Karpas-422 (cell line): ENCODE measurements at regions not wholly inside any gene's neighbourhood (a gene's known extent, or its start where the extent isn't known, plus 50 kb on each side); places are given as distances from the start of the nearest gene placed in this dataset.

Experiments
- DNase-seq: peaks from one replicate; pipeline ENCODE4 v3.0.0-alpha.2; 2015
- H2AFZ ChIP-seq: fragments of 200-600 bp; sonication (generic); 2 replicates; pipeline ENCODE4 v1.6.1; 2014; ENCODE audit warnings: antibody characterized with exemption, low read length, mixed read lengths
- H3K27ac ChIP-seq: fragments of 200-600 bp; sonication (generic); 2 replicates; pipeline ENCODE4 v1.5.1; 2014; ENCODE audit warnings: mild to moderate bottlenecking, low read length, moderate library complexity
- H3K27me3 ChIP-seq: fragments of 200-600 bp; sonication (generic); 2 replicates; pipeline ENCODE4 v1.6.1; 2014; ENCODE audit warnings: low read length, mixed read lengths
- H3K36me3 ChIP-seq: fragments of 200-600 bp; sonication (generic); 2 replicates; pipeline ENCODE4 v1.6.1; 2014; ENCODE audit warnings: low read length, mixed read lengths; ENCODE audit not compliant: insufficient read depth
- H3K4me1 ChIP-seq: fragments of 200-600 bp; sonication (generic); 2 replicates; pipeline ENCODE4 v1.6.1; 2014; ENCODE audit warnings: mild to moderate bottlenecking, low read length, mixed read lengths
- H3K4me2 ChIP-seq: fragments of 200-600 bp; sonication (generic); 2 replicates; pipeline ENCODE4 v1.6.1; 2014; ENCODE audit warnings: low read length, low read depth, mild to moderate bottlenecking; ENCODE audit not compliant: poor library complexity, severe bottlenecking
- H3K4me3 ChIP-seq: fragments of 200-600 bp; sonication (generic); 2 replicates; pipeline ENCODE4 v1.5.1; 2014; ENCODE audit warnings: mild to moderate bottlenecking, antibody characterized with exemption, low read length, mixed read lengths
- H3K79me2 ChIP-seq: fragments of 200-600 bp; sonication (generic); 2 replicates; pipeline ENCODE4 v1.6.1; 2014; ENCODE audit warnings: mild to moderate bottlenecking, low read length, mixed read lengths
- H3K9ac ChIP-seq: fragments of 200-600 bp; sonication (generic); 2 replicates; pipeline ENCODE4 v1.6.0; 2014; ENCODE audit warnings: low read length
- H3K9me2 ChIP-seq: fragments of 200-600 bp; sonication (generic), shearing (Covaris generic); replicated peaks from 2 replicates; pipeline ENCODE4 v1.6.0; 2014; ENCODE audit warnings: mild to moderate bottlenecking, low read length, moderate library complexity; ENCODE audit not compliant: insufficient read depth
- H3K9me3 ChIP-seq: fragments of 300-700, 200-600 bp; sonication (generic); 2 replicates; pipeline ENCODE4 v1.6.1; 2014; ENCODE audit warnings: low read length, mixed read lengths
- H4K20me1 ChIP-seq: fragments of 200-600 bp; sonication (generic); 2 replicates; pipeline ENCODE4 v1.6.1; 2014; ENCODE audit warnings: mild to moderate bottlenecking, antibody characterized with exemption, low read length, low read depth; ENCODE audit not compliant: insufficient read depth

GRCh38 chr7:94092980-94093379 is 88.8 kb upstream of the BET1 start:
- no peaks in the 10 kb centered on the region for H3K9me3 ChIP-seq
- H3K27me3 ChIP-seq, result no peaks in the 10 kb centered on the region; the same call in 1 of the 2 replicates
- no peaks in the 10 kb centered on the region for H3K9me2 ChIP-seq
- no peaks in the 10 kb centered on the region for H3K36me3 ChIP-seq
- H3K4me3 ChIP-seq, result no peak overlapping the region
- no peak overlapping the region for H2AFZ ChIP-seq
- DNase-seq, result no peak
- no peaks in the 10 kb centered on the region for H3K79me2 ChIP-seq
- H3K4me1 ChIP-seq, result no peaks in the 10 kb centered on the region
- no peak overlapping the region for H3K27ac ChIP-seq
- no peak overlapping the region for H3K4me2 ChIP-seq
- H3K9ac ChIP-seq, result no peak overlapping the region
- H4K20me1 ChIP-seq, result no peaks in the 10 kb centered on the region

- no peaks in the 10 kb centered on the region for H3K9me2 ChIP-seq
- no peaks in the 10 kb centered on the region for H3K4me1 ChIP-seq
- no peak overlapping the region for H2AFZ ChIP-seq
- no peaks in the 10 kb centered on the region; the same call in 1 of the 2 replicates for H3K27me3 ChIP-seq
- H3K27ac ChIP-seq, result no peak overlapping the region
- no peak overlapping the region for H3K4me2 ChIP-seq
- H3K79me2 ChIP-seq, result no peaks in the 10 kb centered on the region
- no peak for DNase-seq
- H3K4me3 ChIP-seq, result no peak overlapping the region
- no peaks in the 10 kb centered on the region for H3K36me3 ChIP-seq
- no peak overlapping the region for H3K9ac ChIP-seq
- H4K20me1 ChIP-seq, result no peaks in the 10 kb centered on the region
- no peaks in the 10 kb centered on the region for H3K9me3 ChIP-seq
These were observed 90.1 kb upstream of the BET1 start for GRCh38 chr7:94094298-94094697.

GRCh38 chr7:94095316-94096009 is 91.3 kb upstream of the BET1 start:
- Histone ChIP-seq H3K9me2 (no peaks in the 10 kb centered on the region), H3K9me3 (no peaks in the 10 kb centered on the region), H3K4me2 (no peak overlapping the region), H4K20me1 (no peaks in the 10 kb centered on the region), H3K4me3 (no peak overlapping the region), H3K9ac (no peak overlapping the region), H3K79me2 (no peaks in the 10 kb centered on the region), H2AFZ (no peak overlapping the region), H3K36me3 (no peaks in the 10 kb centered on the region), H3K27me3 (no peaks in the 10 kb centered on the region; the same call in 1 of the 2 replicates), H3K4me1 (no peaks in the 10 kb centered on the region), H3K27ac (no peak overlapping the region)
- DNase-seq, result no peak

GRCh38 chr7:94099679-94100078 is 95.5 kb upstream of the BET1 start:
- Histone ChIP-seq H3K4me1 (no peaks in the 10 kb centered on the region), H3K4me3 (no peak overlapping the region), H3K36me3 (no peaks in the 10 kb centered on the region), H3K9me3 (no peaks in the 10 kb centered on the region), H3K9me2 (no peaks in the 10 kb centered on the region), H4K20me1 (no peaks in the 10 kb centered on the region), H3K79me2 (no peaks in the 10 kb centered on the region), H3K4me2 (no peak overlapping the region), H3K9ac (no peak overlapping the region), H3K27ac (no peak overlapping the region), H2AFZ (no peak overlapping the region), H3K27me3 (no peaks in the 10 kb centered on the region)
- no peak for DNase-seq

- H3K4me3 ChIP-seq, result no peak overlapping the region
- H3K9ac ChIP-seq, result no peak overlapping the region
- no peaks in the 10 kb centered on the region for H4K20me1 ChIP-seq
- no peak overlapping the region for H2AFZ ChIP-seq
- no peak for DNase-seq
- H3K27me3 ChIP-seq, result no peaks in the 10 kb centered on the region
- H3K27ac ChIP-seq, result no peak overlapping the region
- no peaks in the 10 kb centered on the region for H3K9me3 ChIP-seq
- H3K4me1 ChIP-seq, result no peaks in the 10 kb centered on the region
- H3K9me2 ChIP-seq, result no peaks in the 10 kb centered on the region
- H3K4me2 ChIP-seq, result no peak overlapping the region
- no peaks in the 10 kb centered on the region for H3K36me3 ChIP-seq
- H3K79me2 ChIP-seq, result no peaks in the 10 kb centered on the region
These were observed 96.7 kb upstream of the BET1 start for GRCh38 chr7:94100723-94101345.

- no peak overlapping the region for H3K4me2 ChIP-seq
- H4K20me1 ChIP-seq, result no peaks in the 10 kb centered on the region
- no peak overlapping the region for H3K27ac ChIP-seq
- no peak for DNase-seq
- H3K9me3 ChIP-seq, result no peaks in the 10 kb centered on the region
- no peaks in the 10 kb centered on the region for H3K36me3 ChIP-seq
- no peak overlapping the region for H2AFZ ChIP-seq
- H3K79me2 ChIP-seq, result no peaks in the 10 kb centered on the region
- H3K9ac ChIP-seq, result no peak overlapping the region
- no peak overlapping the region for H3K4me3 ChIP-seq
- no peaks in the 10 kb centered on the region for H3K9me2 ChIP-seq
- no peaks in the 10 kb centered on the region for H3K27me3 ChIP-seq
- H3K4me1 ChIP-seq, result no peaks in the 10 kb centered on the region
These were observed 100.1 kb upstream of the BET1 start for GRCh38 chr7:94104301-94104700.

GRCh38 chr7:94109556-94109955 is 105.4 kb upstream of the BET1 start:
- H3K9me2 ChIP-seq, result no peaks in the 10 kb centered on the region
- H3K4me1 ChIP-seq, result no peaks in the 10 kb centered on the region
- no peak overlapping the region for H2AFZ ChIP-seq
- H3K4me2 ChIP-seq, result no peak overlapping the region
- H3K79me2 ChIP-seq, result no peaks in the 10 kb centered on the region
- no peak for DNase-seq
- H3K27me3 ChIP-seq, result no peaks in the 10 kb centered on the region
- no peak overlapping the region for H3K4me3 ChIP-seq
- H4K20me1 ChIP-seq, result no peaks in the 10 kb centered on the region
- H3K9ac ChIP-seq, result no peak overlapping the region
- H3K27ac ChIP-seq, result no peak overlapping the region
- H3K36me3 ChIP-seq, result no peaks in the 10 kb centered on the region
- no peaks in the 10 kb centered on the region for H3K9me3 ChIP-seq

- no peaks in the 10 kb centered on the region for H3K9me2 ChIP-seq
- DNase-seq, result no peak
- H3K9me3 ChIP-seq, result no peaks in the 10 kb centered on the region
- H3K4me1 ChIP-seq, result no peaks in the 10 kb centered on the region
- no peaks in the 10 kb centered on the region for H4K20me1 ChIP-seq
- no peaks in the 10 kb centered on the region for H3K36me3 ChIP-seq
- H3K9ac ChIP-seq, result no peak overlapping the region
- no peak overlapping the region for H3K4me3 ChIP-seq
- H3K79me2 ChIP-seq, result no peaks in the 10 kb centered on the region
- H3K27me3 ChIP-seq, result no peaks in the 10 kb centered on the region
- no peak overlapping the region for H3K4me2 ChIP-seq
- no peak overlapping the region for H2AFZ ChIP-seq
- no peak overlapping the region for H3K27ac ChIP-seq
These were observed 106.9 kb upstream of the BET1 start for GRCh38 chr7:94111009-94111408.
